Fibroblast of lung (primary cell): ENCODE measurements at regions not wholly inside any gene's neighbourhood (a gene's known extent, or its start where the extent isn't known, plus 50 kb on each side); places are given as distances from the start of the nearest gene placed in this dataset.

Experiments
- DNase-seq, 2 donors: peaks; one replicate each; pipeline versions ENCODE4 v3.0.0 to v3.0.0-alpha.2; 2010; ENCODE audit warnings: low read depth in 2 of 2
- H2AFZ ChIP-seq: 2 replicates; pipeline ENCODE4 v1.5.1; 2012; ENCODE audit warnings: low read length, control low read depth, inconsistent platforms
- H3K27ac ChIP-seq: 2 replicates; pipeline ENCODE4 v1.5.1; 2011; ENCODE audit warnings: low read length, control low read depth; ENCODE audit not compliant: insufficient read depth
- H3K27me3 ChIP-seq: 2 replicates; pipeline ENCODE4 v1.5.1; 2011; ENCODE audit warnings: mild to moderate bottlenecking, low read length; ENCODE audit not compliant: control insufficient read depth, insufficient read depth
- H3K36me3 ChIP-seq: 2 replicates; pipeline ENCODE4 v1.5.1; 2011; ENCODE audit warnings: low read length; ENCODE audit not compliant: control insufficient read depth, insufficient read depth
- H3K4me1 ChIP-seq: 2 replicates; pipeline ENCODE4 v1.5.1; 2011; ENCODE audit warnings: low read length; ENCODE audit not compliant: control insufficient read depth, insufficient read depth; ENCODE audit errors: extremely low read depth
- H3K4me2 ChIP-seq: 2 replicates; pipeline ENCODE4 v1.5.1; 2011; ENCODE audit warnings: low read length, control low read depth; ENCODE audit not compliant: insufficient read depth; ENCODE audit errors: extremely low read depth
- H3K4me3 ChIP-seq, 4 experiments: fragments of 200-600 bp in 1 of 4; sonication (generic) in 1 of 4; replicated peaks in 1 of 4; 2 replicates each; pipeline ENCODE4 v1.5.1; 2011 to 2016; ENCODE audit warnings: low read length in 4 of 4, low read depth in 3 of 4, mild to moderate bottlenecking in 3 of 4, control low read depth in 2 of 4, inconsistent platforms in 1 of 4, mixed read lengths in 1 of 4; ENCODE audit not compliant: insufficient read depth in 1 of 4; ENCODE audit errors: control extremely low read depth in 1 of 4
- H3K79me2 ChIP-seq: 2 replicates; pipeline ENCODE4 v1.5.1; 2012; ENCODE audit warnings: mild to moderate bottlenecking, low read length, inconsistent platforms; ENCODE audit not compliant: control insufficient read depth, insufficient read depth
- H3K9ac ChIP-seq: 2 replicates; pipeline ENCODE4 v1.5.1; 2011; ENCODE audit warnings: mild to moderate bottlenecking, low read length, control low read depth; ENCODE audit not compliant: insufficient read depth
- H3K9me3 ChIP-seq: 2 replicates; pipeline ENCODE4 v1.5.1; 2012; ENCODE audit warnings: low read depth, low read length; ENCODE audit not compliant: control insufficient read depth, insufficient read depth
- H4K20me1 ChIP-seq: 2 replicates; pipeline ENCODE4 v1.5.1; 2011; ENCODE audit warnings: low read length; ENCODE audit not compliant: control insufficient read depth, insufficient read depth; ENCODE audit errors: extremely low read depth
- CTCF ChIP-seq, 2 donors: IDR thresholded peaks in 1 of 2; conservative IDR thresholded peaks in 1 of 2; 1 replicate in 1 of 2; 2 replicates in 1 of 2; pipeline ENCODE4 v1.5.1; 2011 to 2012; ENCODE audit warnings: low read length in 2 of 2, control low read depth in 1 of 2, inconsistent platforms in 1 of 2, low read depth in 1 of 2, mild to moderate bottlenecking in 1 of 2
- EZH2 ChIP-seq: IDR thresholded peaks from 2 replicates; pipeline ENCODE4 v1.5.1; 2012; ENCODE audit warnings: low read length, control low read depth, mild to moderate bottlenecking; ENCODE audit errors: missing control alignments

- no peak overlapping the region for H3K4me3 ChIP-seq
- H2AFZ ChIP-seq: no peak overlapping the region
- no peaks in the 10 kb centered on the region for H4K20me1 ChIP-seq
- no peaks in the 10 kb centered on the region for H3K9me3 ChIP-seq
- no peak overlapping the region for H3K9ac ChIP-seq
- no peaks in the 10 kb centered on the region for H3K79me2 ChIP-seq
- H3K4me1 ChIP-seq: no peaks in the 10 kb centered on the region
- no peak overlapping the region for H3K4me2 ChIP-seq
- no peaks in the 10 kb centered on the region for H3K36me3 ChIP-seq
- no peak for DNase-seq
- TF ChIP-seq EZH2: no peak
- TF ChIP-seq CTCF (conservative IDR thresholded peaks at IDR 0.05 in 1 of 2, IDR thresholded peaks at IDR 0.05 in 1 of 2; ENCODE audit: low read depth in 1 of 2, low read length in 2 of 2): no peak
- no peak overlapping the region for H3K27ac ChIP-seq
- H3K27me3 ChIP-seq: no peaks in the 10 kb centered on the region
Measured at GRCh38 chr9:124190761-124191160, 67.0 kb upstream of the NEK6 start.

- TF ChIP-seq EZH2 (no peak), CTCF (conservative IDR thresholded peaks at IDR 0.05 in 1 of 2, IDR thresholded peaks at IDR 0.05 in 1 of 2; ENCODE audit: low read depth in 1 of 2, low read length in 2 of 2) (no peak)
- Histone ChIP-seq H4K20me1 (no peaks in the 10 kb centered on the region), H3K9ac (no peak overlapping the region), H3K36me3 (no peaks in the 10 kb centered on the region), H3K79me2 (no peaks in the 10 kb centered on the region), H3K9me3 (no peaks in the 10 kb centered on the region), H3K27me3 (no peaks in the 10 kb centered on the region), H2AFZ (no peak overlapping the region), H3K4me1 (no peaks in the 10 kb centered on the region), H3K27ac (no peak overlapping the region), H3K4me3 (no peak overlapping the region), H3K4me2 (no peak overlapping the region)
- no peak for DNase-seq
Measured at GRCh38 chr9:124191691-124192395, 65.9 kb upstream of the NEK6 start.

GRCh38 chr9:124196814-124197176 is 61.0 kb upstream of the NEK6 start:
- Histone ChIP-seq H3K36me3 (no peaks in the 10 kb centered on the region), H3K9ac (no peak overlapping the region), H4K20me1 (no peaks in the 10 kb centered on the region), H3K27ac (no peak overlapping the region), H3K9me3 (no peaks in the 10 kb centered on the region), H2AFZ (no peak overlapping the region), H3K4me3 (no peak overlapping the region), H3K4me2 (no peak overlapping the region), H3K4me1 (no peaks in the 10 kb centered on the region), H3K79me2 (no peaks in the 10 kb centered on the region), H3K27me3 (no peaks in the 10 kb centered on the region)
- TF ChIP-seq EZH2: no peak
- no peak for TF ChIP-seq CTCF (conservative IDR thresholded peaks at IDR 0.05 in 1 of 2, IDR thresholded peaks at IDR 0.05 in 1 of 2; ENCODE audit: low read depth in 1 of 2, low read length in 2 of 2)
- no peak for DNase-seq
